ENCODE measurements at regions not wholly inside any gene's neighbourhood (a gene's known extent, or its start where the extent isn't known, plus 50 kb on each side); places are given as distances from the start of the nearest gene placed in this dataset.

DNA sequence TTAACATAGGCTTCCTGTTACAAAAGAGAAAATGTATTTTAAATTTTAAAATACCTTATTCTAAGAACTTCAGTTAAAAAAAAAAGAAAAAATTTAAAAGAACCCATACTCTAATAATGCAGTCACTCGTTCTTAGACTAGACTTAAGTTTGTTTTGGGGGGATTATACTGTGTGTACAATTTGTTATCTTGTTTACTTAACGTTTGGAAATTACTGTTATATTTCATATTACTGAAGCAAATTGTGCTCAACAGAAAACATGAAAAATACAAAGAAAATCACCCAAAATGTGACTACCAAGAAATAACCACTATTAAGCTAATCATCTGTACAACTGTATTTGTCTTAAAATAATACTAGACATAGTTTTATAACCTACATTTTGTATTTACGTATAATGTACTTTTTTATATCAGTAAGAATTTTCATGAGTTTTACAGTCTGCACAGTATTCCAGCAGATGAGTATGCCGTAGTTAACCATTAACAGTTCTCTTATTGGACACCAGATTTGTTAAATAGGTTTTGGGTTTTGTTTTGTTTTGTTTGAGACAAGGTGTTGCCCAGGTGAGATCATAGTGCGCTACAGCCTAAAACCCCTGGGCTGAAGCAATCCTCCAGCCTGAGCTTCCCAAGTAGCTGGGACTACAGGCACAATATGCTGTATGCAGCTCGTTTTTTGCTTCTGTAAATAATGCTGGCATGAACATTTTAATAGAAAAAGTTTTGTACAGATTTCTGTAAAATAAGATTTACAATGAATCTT, 88.8 kb upstream of the CHD2 start (continued):
- TF ChIP-seq ELK4 (CRISPR knock-in tag; IDR thresholded peaks at IDR 0.05; ENCODE audit: borderline replicate concordance) = no peak
- TF ChIP-seq, protein P1, sequence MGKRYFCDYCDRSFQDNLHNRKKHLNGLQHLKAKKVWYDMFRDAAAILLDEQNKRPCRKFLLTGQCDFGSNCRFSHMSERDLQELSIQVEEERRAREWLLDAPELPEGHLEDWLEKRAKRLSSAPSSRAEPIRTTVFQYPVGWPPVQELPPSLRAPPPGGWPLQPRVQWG (CRISPR knock-in tag; IDR thresholded peaks at IDR 0.05; ENCODE audit: borderline replicate concordance, low read depth) = no peak
- TF ChIP-seq MATR3 (CRISPR knock-in tag; IDR thresholded peaks at IDR 0.05) = no peak
- TF ChIP-seq AKAP8 (CRISPR knock-in tag; IDR thresholded peaks at IDR 0.05) = no peak
- TF ChIP-seq, protein P2, sequence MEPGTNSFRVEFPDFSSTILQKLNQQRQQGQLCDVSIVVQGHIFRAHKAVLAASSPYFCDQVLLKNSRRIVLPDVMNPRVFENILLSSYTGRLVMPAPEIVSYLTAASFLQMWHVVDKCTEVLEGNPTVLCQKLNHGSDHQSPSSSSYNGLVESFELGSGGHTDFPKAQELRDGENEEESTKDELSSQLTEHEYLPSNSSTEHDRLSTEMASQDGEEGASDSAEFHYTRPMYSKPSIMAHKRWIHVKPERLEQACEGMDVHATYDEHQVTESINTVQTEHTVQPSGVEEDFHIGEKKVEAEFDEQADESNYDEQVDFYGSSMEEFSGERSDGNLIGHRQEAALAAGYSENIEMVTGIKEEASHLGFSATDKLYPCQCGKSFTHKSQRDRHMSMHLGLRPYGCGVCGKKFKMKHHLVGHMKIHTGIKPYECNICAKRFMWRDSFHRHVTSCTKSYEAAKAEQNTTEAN (CRISPR knock-in tag; conservative IDR thresholded peaks at IDR 0.05) = no peak
- no peak for TF ChIP-seq TARDBP (CRISPR knock-in tag; IDR thresholded peaks at IDR 0.05)
- TF ChIP-seq HNRNPUL1 (IDR thresholded peaks at IDR 0.05; ENCODE audit: low read depth, low read length) = 0 out of 2 replicates have a peak, but pooled peaks have one; percentile 35
- peak; percentile 97 for TF ChIP-seq ZEB1 (IDR thresholded peaks at IDR 0.05; ENCODE audit: insufficient replicate concordance, low read depth)
- no peak for TF ChIP-seq TBX2 (CRISPR knock-in tag; IDR thresholded peaks at IDR 0.05; ENCODE audit: borderline replicate concordance)
- TF ChIP-seq AFF4 (CRISPR knock-in tag; IDR thresholded peaks at IDR 0.05) = no peak
- TF ChIP-seq ZKSCAN1 (IDR thresholded peaks at IDR 0.05; ENCODE audit: low read length) = no peak
- TF ChIP-seq, protein P3, sequence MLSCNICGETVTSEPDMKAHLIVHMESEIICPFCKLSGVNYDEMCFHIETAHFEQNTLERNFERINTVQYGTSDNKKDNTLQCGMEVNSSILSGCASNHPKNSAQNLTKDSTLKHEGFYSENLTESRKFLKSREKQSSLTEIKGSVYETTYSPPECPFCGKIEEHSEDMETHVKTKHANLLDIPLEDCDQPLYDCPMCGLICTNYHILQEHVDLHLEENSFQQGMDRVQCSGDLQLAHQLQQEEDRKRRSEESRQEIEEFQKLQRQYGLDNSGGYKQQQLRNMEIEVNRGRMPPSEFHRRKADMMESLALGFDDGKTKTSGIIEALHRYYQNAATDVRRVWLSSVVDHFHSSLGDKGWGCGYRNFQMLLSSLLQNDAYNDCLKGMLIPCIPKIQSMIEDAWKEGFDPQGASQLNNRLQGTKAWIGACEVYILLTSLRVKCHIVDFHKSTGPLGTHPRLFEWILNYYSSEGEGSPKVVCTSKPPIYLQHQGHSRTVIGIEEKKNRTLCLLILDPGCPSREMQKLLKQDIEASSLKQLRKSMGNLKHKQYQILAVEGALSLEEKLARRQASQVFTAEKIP (CRISPR knock-in tag; IDR thresholded peaks at IDR 0.05; ENCODE audit: borderline replicate concordance) = no peak
- TF ChIP-seq AHDC1 (CRISPR knock-in tag; IDR thresholded peaks at IDR 0.05; ENCODE audit: borderline replicate concordance) = peak; percentile 20; the same call in 1 of the 2 replicates
